ENCODE measurements at regions not wholly inside any gene's neighbourhood (a gene's known extent, or its start where the extent isn't known, plus 50 kb on each side); places are given as distances from the start of the nearest gene placed in this dataset.

DNA sequence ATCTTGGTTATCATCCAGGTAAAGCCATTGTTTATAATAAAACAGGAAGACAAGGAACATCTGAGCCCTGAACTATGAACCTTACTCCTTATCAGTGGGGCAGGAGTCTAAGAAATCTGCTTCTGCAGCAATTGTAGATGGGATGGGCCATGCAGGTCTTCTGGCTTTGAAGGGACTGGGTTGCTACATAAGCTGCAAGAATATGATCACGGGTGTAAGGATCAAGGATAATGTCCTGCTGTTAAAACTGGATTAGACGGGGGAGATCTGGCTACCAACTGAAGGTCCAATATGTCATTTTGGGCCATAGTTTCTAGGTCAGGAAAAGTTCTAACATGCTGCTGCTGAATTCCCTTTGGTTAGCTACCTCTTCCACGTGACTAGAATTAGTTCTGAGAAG, 1363.4 kb upstream of the CELF2 start:
- TF ChIP-seq, protein P1, sequence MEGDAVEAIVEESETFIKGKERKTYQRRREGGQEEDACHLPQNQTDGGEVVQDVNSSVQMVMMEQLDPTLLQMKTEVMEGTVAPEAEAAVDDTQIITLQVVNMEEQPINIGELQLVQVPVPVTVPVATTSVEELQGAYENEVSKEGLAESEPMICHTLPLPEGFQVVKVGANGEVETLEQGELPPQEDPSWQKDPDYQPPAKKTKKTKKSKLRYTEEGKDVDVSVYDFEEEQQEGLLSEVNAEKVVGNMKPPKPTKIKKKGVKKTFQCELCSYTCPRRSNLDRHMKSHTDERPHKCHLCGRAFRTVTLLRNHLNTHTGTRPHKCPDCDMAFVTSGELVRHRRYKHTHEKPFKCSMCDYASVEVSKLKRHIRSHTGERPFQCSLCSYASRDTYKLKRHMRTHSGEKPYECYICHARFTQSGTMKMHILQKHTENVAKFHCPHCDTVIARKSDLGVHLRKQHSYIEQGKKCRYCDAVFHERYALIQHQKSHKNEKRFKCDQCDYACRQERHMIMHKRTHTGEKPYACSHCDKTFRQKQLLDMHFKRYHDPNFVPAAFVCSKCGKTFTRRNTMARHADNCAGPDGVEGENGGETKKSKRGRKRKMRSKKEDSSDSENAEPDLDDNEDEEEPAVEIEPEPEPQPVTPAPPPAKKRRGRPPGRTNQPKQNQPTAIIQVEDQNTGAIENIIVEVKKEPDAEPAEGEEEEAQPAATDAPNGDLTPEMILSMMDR (IDR thresholded peaks at IDR 0.05; ENCODE audit: low read depth, low read length, poor library complexity, severe bottlenecking), result no peak
- no peak for TF ChIP-seq EZH2phosphoT487 (IDR thresholded peaks at IDR 0.05; ENCODE audit: borderline replicate concordance, low read length)

Measured in DOHH2 (cell line).